Gastrocnemius medialis (tissue), 4 donors: ENCODE measurements at regions not wholly inside any gene's neighbourhood (a gene's known extent, or its start where the extent isn't known, plus 50 kb on each side); places are given as distances from the start of the nearest gene placed in this dataset.

ENCODE experiments used
- CTCF ChIP-seq, 5 experiments: fragments of 450-650 bp in 3 of 5; fragments of 200-600 bp in 2 of 5; sonication (generic) in 2 of 5; IDR thresholded peaks in 4 of 5; conservative IDR thresholded peaks in 1 of 5; 1 replicate in 4 of 5; 2 replicates in 1 of 5; pipeline ENCODE4 v1.5.1; 2016 to 2019; ENCODE audit warnings: antibody characterized with exemption in 5 of 5, mild to moderate bottlenecking in 3 of 5, moderate library complexity in 3 of 5
- POLR2A ChIP-seq, 2 donors: fragments of 450-650 bp; IDR thresholded peaks; one replicate each; pipeline ENCODE4 v1.6.1; 2017; ENCODE audit warnings: antibody characterized with exemption in 2 of 2, mild to moderate bottlenecking in 2 of 2, moderate library complexity in 2 of 2

DNA sequence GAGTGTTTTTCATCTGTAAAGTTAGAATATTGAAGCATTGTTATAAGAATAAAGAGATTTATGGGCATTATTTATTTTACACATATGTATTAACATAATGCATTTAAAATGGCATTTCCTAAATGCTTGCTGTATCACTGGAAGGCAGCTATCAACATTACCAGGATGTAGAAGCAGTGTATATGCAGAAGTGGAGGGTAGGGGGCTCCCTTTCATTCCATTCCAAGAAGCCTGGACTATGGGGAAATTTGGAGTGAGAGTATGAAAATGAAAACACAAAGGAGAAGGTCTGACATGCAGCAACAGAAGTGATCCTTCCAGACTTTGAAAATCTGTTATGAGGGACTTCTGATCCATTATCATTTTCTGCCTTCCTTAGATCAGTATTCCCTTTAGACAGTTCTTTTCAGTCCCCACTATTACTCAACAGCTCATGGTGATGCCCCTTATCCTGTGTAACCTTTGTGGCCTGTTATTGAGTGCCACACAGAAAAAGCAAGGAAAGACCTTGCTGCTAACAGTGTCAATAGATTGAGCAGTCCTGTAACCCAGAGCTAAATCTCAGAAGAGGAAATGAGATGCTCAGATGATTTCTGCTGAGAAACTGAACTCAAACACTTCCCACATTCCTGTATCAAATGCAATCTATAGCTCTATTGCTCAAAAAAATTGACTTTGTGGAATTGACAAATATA, 216.6 kb downstream of the HNMT start:
- TF ChIP-seq CTCF (IDR thresholded peaks at IDR 0.05 in 4 of 5, conservative IDR thresholded peaks at IDR 0.05 in 1 of 5) (no peak), POLR2A (IDR thresholded peaks at IDR 0.05) (no peak)
